PFSK-1 (cell line): ENCODE measurements at regions not wholly inside any gene's neighbourhood (a gene's known extent, or its start where the extent isn't known, plus 50 kb on each side); places are given as distances from the start of the nearest gene placed in this dataset.

Source experiments
- FOXP2 ChIP-seq: optimal IDR thresholded peaks from 2 replicates; pipeline ENCODE3; 2011; ENCODE audit warnings: borderline replicate concordance, control low read depth, inconsistent platforms; ENCODE audit not compliant: insufficient read depth; ENCODE audit errors: extremely low read length, extremely low read depth
- POLR2AphosphoS5 ChIP-seq: IDR thresholded peaks from 2 replicates; pipeline ENCODE4 v1.6.1; 2012; ENCODE audit warnings: low read depth, mild to moderate bottlenecking, control low read depth, low read length, moderate library complexity
- REST ChIP-seq, 2 experiments: IDR thresholded peaks; 2 replicates each; pipeline versions ENCODE4 v1.6.1 to v1.8.0; 2011 to 2012; ENCODE audit warnings: low read depth in 2 of 2, low read length in 2 of 2, control low read depth in 1 of 2, inconsistent platforms in 1 of 2, mild to moderate bottlenecking in 1 of 2, moderate library complexity in 1 of 2; ENCODE audit not compliant: insufficient read depth in 1 of 2
- SIN3A ChIP-seq: IDR thresholded peaks from 2 replicates; pipeline ENCODE4 v1.6.1; 2012; ENCODE audit warnings: mild to moderate bottlenecking, low read length, moderate library complexity, borderline replicate concordance; ENCODE audit not compliant: insufficient read depth
- TAF1 ChIP-seq: IDR thresholded peaks from 2 replicates; pipeline ENCODE4 v1.6.1; 2012; ENCODE audit warnings: low read length, control low read depth, borderline replicate concordance; ENCODE audit not compliant: insufficient read depth

- TF ChIP-seq SIN3A (no peak), REST (IDR thresholded peaks at IDR 0.05; ENCODE audit: insufficient read depth in 1 of 2, low read depth in 2 of 2, low read length in 2 of 2) (no peak), POLR2AphosphoS5 (no peak), TAF1 (no peak), FOXP2 (no peak)
Measured at GRCh38 chr4:120291541-120291940, 224.9 kb upstream of the MAD2L1 start.

GRCh38 chr4:120290553-120290952, 223.9 kb upstream of the MAD2L1 start:
- no peak for TF ChIP-seq TAF1
- TF ChIP-seq REST (IDR thresholded peaks at IDR 0.05; ENCODE audit: insufficient read depth in 1 of 2, low read depth in 2 of 2, low read length in 2 of 2), result no peak
- no peak for TF ChIP-seq FOXP2
- no peak for TF ChIP-seq SIN3A
- no peak for TF ChIP-seq POLR2AphosphoS5

- TF ChIP-seq FOXP2, result no peak
- no peak for TF ChIP-seq TAF1
- TF ChIP-seq REST (IDR thresholded peaks at IDR 0.05; ENCODE audit: insufficient read depth in 1 of 2, low read depth in 2 of 2, low read length in 2 of 2), result no peak
- no peak for TF ChIP-seq POLR2AphosphoS5
- no peak for TF ChIP-seq SIN3A
Measured at GRCh38 chr4:120286813-120287212, 220.2 kb upstream of the MAD2L1 start.

GRCh38 chr4:120281581-120281980, 214.9 kb upstream of the MAD2L1 start:
- TF ChIP-seq FOXP2 (no peak), POLR2AphosphoS5 (no peak), SIN3A (no peak), REST (IDR thresholded peaks at IDR 0.05; ENCODE audit: insufficient read depth in 1 of 2, low read depth in 2 of 2, low read length in 2 of 2) (no peak), TAF1 (no peak)

GRCh38 chr4:120277391-120277790, 210.7 kb upstream of the MAD2L1 start:
- no peak for TF ChIP-seq FOXP2
- no peak for TF ChIP-seq POLR2AphosphoS5
- TF ChIP-seq TAF1, result no peak
